Astrocyte (in vitro differentiated cells and primary cell): ENCODE measurements at regions not wholly inside any gene's neighbourhood (a gene's known extent, or its start where the extent isn't known, plus 50 kb on each side); places are given as distances from the start of the nearest gene placed in this dataset.
A peak's percentile ranks its signal among the peaks of the same experiment; 100 is the strongest.

ENCODE experiments used
- DNase-seq: peaks from one replicate; pipeline ENCODE4 v3.0.0-alpha.2; 2010; ENCODE audit warnings: low read depth
- FAIRE-seq: peaks from 2 replicates; lab custom pipeline; 2011; peaks lifted over from hg19 to GRCh38; lab: Jason Lieb, UNC
- H2AFZ ChIP-seq: 2 replicates; pipeline ENCODE4 v1.6.0; 2012; ENCODE audit warnings: low read depth, low read length, inconsistent platforms
- H3K27ac ChIP-seq: 2 replicates; pipeline ENCODE4 v1.5.1; 2011; ENCODE audit warnings: low read depth, low read length, inconsistent platforms
- H3K27me3 ChIP-seq: 2 replicates; pipeline ENCODE4 v1.6.0; 2011; ENCODE audit warnings: low read length, inconsistent platforms; ENCODE audit not compliant: insufficient read depth
- H3K36me3 ChIP-seq: 2 replicates; pipeline ENCODE4 v1.5.1; 2011; ENCODE audit warnings: low read length, inconsistent platforms; ENCODE audit not compliant: insufficient read depth
- H3K4me1 ChIP-seq: 2 replicates; pipeline ENCODE4 v1.5.1; 2011; ENCODE audit warnings: low read length, inconsistent platforms; ENCODE audit not compliant: insufficient read depth
- H3K4me2 ChIP-seq: 2 replicates; pipeline ENCODE4 v1.6.0; 2012; ENCODE audit warnings: low read length, inconsistent platforms
- H3K4me3 ChIP-seq: 2 replicates; pipeline ENCODE4 v1.5.1; 2011; ENCODE audit warnings: low read depth, mild to moderate bottlenecking, low read length, inconsistent platforms; ENCODE audit not compliant: insufficient read depth
- H3K79me2 ChIP-seq: 2 replicates; pipeline ENCODE4 v1.6.0; 2012; ENCODE audit warnings: mild to moderate bottlenecking, low read length, inconsistent platforms; ENCODE audit not compliant: insufficient read depth
- H3K9ac ChIP-seq: 2 replicates; pipeline ENCODE4 v1.6.0; 2012; ENCODE audit warnings: mild to moderate bottlenecking, low read length, inconsistent platforms
- H3K9me3 ChIP-seq: 2 replicates; pipeline ENCODE4 v1.5.1; 2012; ENCODE audit warnings: low read depth, mild to moderate bottlenecking, low read length, inconsistent platforms; ENCODE audit not compliant: insufficient read depth
- H4K20me1 ChIP-seq: 2 replicates; pipeline ENCODE4 v1.6.0; 2012; ENCODE audit warnings: low read length, inconsistent platforms; ENCODE audit not compliant: insufficient read depth
- H3K27ac Mint-ChIP-seq: one replicate; pipeline ENCODE4 v1.8.0; 2021; ENCODE audit warnings: mild to moderate bottlenecking, mixed read lengths; ENCODE audit not compliant: unreplicated experiment
- H3K27me3 Mint-ChIP-seq: one replicate; pipeline ENCODE4 v1.8.0; 2021; ENCODE audit warnings: low read depth, mixed read lengths; ENCODE audit not compliant: unreplicated experiment
- H3K36me3 Mint-ChIP-seq: one replicate; pipeline ENCODE4 v1.8.0; 2021; ENCODE audit warnings: low read depth, mixed read lengths; ENCODE audit not compliant: unreplicated experiment
- H3K4me1 Mint-ChIP-seq: one replicate; pipeline ENCODE4 v1.8.0; 2021; ENCODE audit warnings: low read depth, mixed read lengths; ENCODE audit not compliant: unreplicated experiment
- H3K4me3 Mint-ChIP-seq: one replicate; pipeline ENCODE4 v1.8.0; 2021; ENCODE audit warnings: mild to moderate bottlenecking, moderate library complexity, mixed read lengths; ENCODE audit not compliant: unreplicated experiment
- H3K9me3 Mint-ChIP-seq: one replicate; pipeline ENCODE4 v1.8.0; 2021; ENCODE audit warnings: mild to moderate bottlenecking, mixed read lengths; ENCODE audit not compliant: unreplicated experiment
- EZH2 ChIP-seq: IDR thresholded peaks from 2 replicates; pipeline ENCODE4 v1.6.1; 2012; ENCODE audit warnings: mild to moderate bottlenecking, low read length, inconsistent platforms; ENCODE audit not compliant: insufficient read depth
- TF ChIP-seq, protein P1 (sequence below): IDR thresholded peaks from 2 replicates; pipeline ENCODE4 v1.5.1; 2011; ENCODE audit warnings: low read depth, mild to moderate bottlenecking, inconsistent platforms, low read length, moderate library complexity; ENCODE audit not compliant: insufficient read depth

- peaks cover 6% of the 10 kb centered on the region for H3K4me1 Mint-ChIP-seq
- H3K4me3 Mint-ChIP-seq, result no peak overlapping the region
- no peaks in the 10 kb centered on the region for H3K36me3 Mint-ChIP-seq
- Histone ChIP-seq H2AFZ (peak overlapping the region; percentile 9), H3K9me3 (no peaks in the 10 kb centered on the region), H3K4me2 (no peak overlapping the region), H4K20me1 (no peaks in the 10 kb centered on the region), H3K79me2 (no peaks in the 10 kb centered on the region), H3K27me3 (no peaks in the 10 kb centered on the region), H3K27ac (no peak overlapping the region), H3K9ac (no peak overlapping the region), H3K4me1 (peaks cover 3% of the 10 kb centered on the region), H3K4me3 (no peak overlapping the region), H3K36me3 (no peaks in the 10 kb centered on the region)
- no peaks in the 10 kb centered on the region for H3K27me3 Mint-ChIP-seq
- DNase-seq (no peak), FAIRE-seq (no peak)
- H3K9me3 Mint-ChIP-seq, result no peaks in the 10 kb centered on the region
- TF ChIP-seq EZH2, result no peak
- no peak overlapping the region for H3K27ac Mint-ChIP-seq
Observed at GRCh38 chr13:80012251-80012650, 328.7 kb downstream of the SPRY2 start.

- H3K4me3 ChIP-seq, result no peak overlapping the region
- H3K4me2 ChIP-seq, result no peak overlapping the region
- Mint-ChIP-seq H3K36me3 (no peaks in the 10 kb centered on the region), H3K4me1 (peaks cover 6% of the 10 kb centered on the region), H3K27me3 (no peaks in the 10 kb centered on the region), H3K9me3 (no peaks in the 10 kb centered on the region), H3K27ac (no peak overlapping the region), H3K4me3 (no peak overlapping the region)
- TF ChIP-seq, protein P1, sequence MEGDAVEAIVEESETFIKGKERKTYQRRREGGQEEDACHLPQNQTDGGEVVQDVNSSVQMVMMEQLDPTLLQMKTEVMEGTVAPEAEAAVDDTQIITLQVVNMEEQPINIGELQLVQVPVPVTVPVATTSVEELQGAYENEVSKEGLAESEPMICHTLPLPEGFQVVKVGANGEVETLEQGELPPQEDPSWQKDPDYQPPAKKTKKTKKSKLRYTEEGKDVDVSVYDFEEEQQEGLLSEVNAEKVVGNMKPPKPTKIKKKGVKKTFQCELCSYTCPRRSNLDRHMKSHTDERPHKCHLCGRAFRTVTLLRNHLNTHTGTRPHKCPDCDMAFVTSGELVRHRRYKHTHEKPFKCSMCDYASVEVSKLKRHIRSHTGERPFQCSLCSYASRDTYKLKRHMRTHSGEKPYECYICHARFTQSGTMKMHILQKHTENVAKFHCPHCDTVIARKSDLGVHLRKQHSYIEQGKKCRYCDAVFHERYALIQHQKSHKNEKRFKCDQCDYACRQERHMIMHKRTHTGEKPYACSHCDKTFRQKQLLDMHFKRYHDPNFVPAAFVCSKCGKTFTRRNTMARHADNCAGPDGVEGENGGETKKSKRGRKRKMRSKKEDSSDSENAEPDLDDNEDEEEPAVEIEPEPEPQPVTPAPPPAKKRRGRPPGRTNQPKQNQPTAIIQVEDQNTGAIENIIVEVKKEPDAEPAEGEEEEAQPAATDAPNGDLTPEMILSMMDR, result no peak
- H3K36me3 ChIP-seq, result no peaks in the 10 kb centered on the region
- H3K27me3 ChIP-seq, result no peaks in the 10 kb centered on the region
- no peak for FAIRE-seq
- DNase-seq, result no peak
- H4K20me1 ChIP-seq, result no peaks in the 10 kb centered on the region
- H3K27ac ChIP-seq, result no peak overlapping the region
- no peaks in the 10 kb centered on the region for H3K9me3 ChIP-seq
- H3K79me2 ChIP-seq, result no peaks in the 10 kb centered on the region
- peaks cover 3% of the 10 kb centered on the region for H3K4me1 ChIP-seq
- H3K9ac ChIP-seq, result no peak overlapping the region
- H2AFZ ChIP-seq, result peak overlapping the region; percentile 61
Observed at GRCh38 chr13:80011448-80012212, 329.3 kb downstream of the SPRY2 start.

GRCh38 chr13:80010846-80011245, 330.1 kb downstream of the SPRY2 start:
- peaks cover 3% of the 10 kb centered on the region for H3K4me1 ChIP-seq
- no peaks in the 10 kb centered on the region for H3K79me2 ChIP-seq
- no peaks in the 10 kb centered on the region for H3K9me3 ChIP-seq
- H3K27me3 Mint-ChIP-seq, result no peaks in the 10 kb centered on the region
- FAIRE-seq, result no peak
- H3K4me3 Mint-ChIP-seq, result no peak overlapping the region
- no peaks in the 10 kb centered on the region for H3K36me3 ChIP-seq
- no peaks in the 10 kb centered on the region for H3K9me3 Mint-ChIP-seq
- no peak overlapping the region for H3K4me2 ChIP-seq
- no peak overlapping the region for H3K27ac Mint-ChIP-seq
- H3K4me3 ChIP-seq, result no peak overlapping the region
- H2AFZ ChIP-seq, result no peak overlapping the region
- no peaks in the 10 kb centered on the region for H4K20me1 ChIP-seq
- H3K36me3 Mint-ChIP-seq, result no peaks in the 10 kb centered on the region
- no peak overlapping the region for H3K27ac ChIP-seq
- H3K9ac ChIP-seq, result no peak overlapping the region
- no peak for DNase-seq
- H3K27me3 ChIP-seq, result no peaks in the 10 kb centered on the region
- peaks cover 6% of the 10 kb centered on the region for H3K4me1 Mint-ChIP-seq
- TF ChIP-seq EZH2, result no peak
- TF ChIP-seq, protein P1, result no peak
